Upper lobe of left lung (tissue), 6 donors: ENCODE measurements at regions not wholly inside any gene's neighbourhood (a gene's known extent, or its start where the extent isn't known, plus 50 kb on each side); places are given as distances from the start of the nearest gene placed in this dataset.

ENCODE experiments used
- ATAC-seq, 2 donors: fragments of 200-7000 bp; cut with Tn5 transposase; one replicate each; pipeline ENCODE4 v1.9.1; 2022; ENCODE audit warnings: mild to moderate bottlenecking in 2 of 2, moderate library complexity in 2 of 2; ENCODE audit not compliant: low FRiP score in 2 of 2
- DNase-seq, 2 donors: peaks; one replicate each; pipeline ENCODE4 v3.0.0-alpha.2; 2019 to 2020
- H3K27ac ChIP-seq, 4 donors: fragments of 200-600 bp; sonication (generic); one replicate each; pipeline ENCODE4 v1.5.1; 2016 to 2019
- H3K27me3 ChIP-seq, 4 donors: fragments of 200-600 bp; sonication (generic); one replicate each; pipeline ENCODE4 v1.5.1; 2017 to 2019
- H3K36me3 ChIP-seq, 4 donors: fragments of 200-600 bp; sonication (generic); one replicate each; pipeline ENCODE4 v1.5.1; 2016 to 2019
- H3K4me1 ChIP-seq, 4 donors: fragments of 200-600 bp; sonication (generic); one replicate each; pipeline ENCODE4 v1.5.1; 2018 to 2019
- H3K4me3 ChIP-seq, 4 donors: fragments of 200-600 bp; sonication (generic); one replicate each; pipeline ENCODE4 v1.5.1; 2017 to 2019; ENCODE audit warnings: mild to moderate bottlenecking in 2 of 4, moderate library complexity in 1 of 4
- H3K9me3 ChIP-seq, 4 donors: fragments of 200-600 bp; sonication (generic); one replicate each; pipeline ENCODE4 v1.5.1; 2018 to 2019
- CTCF ChIP-seq, 6 experiments: fragments of 450-650 bp in 4 of 6; fragments of 200-600 bp in 2 of 6; sonication (generic) in 2 of 6; IDR thresholded peaks; one replicate each; pipeline ENCODE4 v1.5.1; 2016 to 2019; ENCODE audit warnings: antibody characterized with exemption in 6 of 6
- EP300 ChIP-seq, 4 donors: sonication (generic); formaldehyde crosslinking; IDR thresholded peaks; one replicate each; pipeline ENCODE4 v1.5.1; 2017; ENCODE audit warnings: antibody characterized with exemption in 4 of 4, control low read depth in 2 of 4
- POLR2A ChIP-seq, 4 donors: fragments of 450-650 bp; IDR thresholded peaks; one replicate each; pipeline ENCODE4 v1.5.1; 2016 to 2017; ENCODE audit warnings: antibody characterized with exemption in 4 of 4, mild to moderate bottlenecking in 2 of 4
- POLR2AphosphoS5 ChIP-seq, 2 donors: sonication (generic); formaldehyde crosslinking; IDR thresholded peaks; one replicate each; pipeline ENCODE4 v1.5.1; 2017; ENCODE audit warnings: antibody characterized with exemption in 2 of 2
- WGBS, 2 donors: methylation state at CpG; one replicate each; pipeline ENCODE4 v1.1.5; 2017 to 2018; 5-methylcytosine and 5-hydroxymethylcytosine counted together
- donor health status: DM: no; HTN: no; CAD: no; lungs with moderate emphysema.
- donor health status: DM: no; HTN: yes; CAD: no; lungs with severe emphysema.

GRCh38 chr4:112800001-112800400 lies 163.1 kb downstream of the LARP7 start:
- 94 to 98% methylated on average over 5 of the region's 5 CpGs for WGBS, 2 donors
- Histone ChIP-seq H3K4me1 (no peaks in the 10 kb centered on the region), H3K36me3 (no peaks in the 10 kb centered on the region), H3K4me3 (no peak overlapping the region), H3K27me3 (no peaks in the 10 kb centered on the region), H3K9me3 (no peaks in the 10 kb centered on the region), H3K27ac (no peak overlapping the region)
- DNase-seq: no peak
- no peak for TF ChIP-seq CTCF (IDR thresholded peaks at IDR 0.05)
- TF ChIP-seq POLR2AphosphoS5 (IDR thresholded peaks at IDR 0.05): no peak
- no peak for TF ChIP-seq POLR2A (IDR thresholded peaks at IDR 0.05)
- TF ChIP-seq EP300 (IDR thresholded peaks at IDR 0.05): no peak
- no peak for ATAC-seq

GRCh38 chr4:112801341-112801740 lies 164.4 kb downstream of the LARP7 start:
- H3K9me3 ChIP-seq: no peaks in the 10 kb centered on the region
- DNase-seq (no peak), ATAC-seq (no peak)
- H3K36me3 ChIP-seq: no peaks in the 10 kb centered on the region
- H3K27ac ChIP-seq: no peak overlapping the region
- TF ChIP-seq EP300 (IDR thresholded peaks at IDR 0.05) (no peak), POLR2AphosphoS5 (IDR thresholded peaks at IDR 0.05) (no peak), CTCF (IDR thresholded peaks at IDR 0.05) (no peak), POLR2A (IDR thresholded peaks at IDR 0.05) (no peak)
- no peaks in the 10 kb centered on the region for H3K4me1 ChIP-seq
- no peak overlapping the region for H3K4me3 ChIP-seq
- no peaks in the 10 kb centered on the region for H3K27me3 ChIP-seq

DNA sequence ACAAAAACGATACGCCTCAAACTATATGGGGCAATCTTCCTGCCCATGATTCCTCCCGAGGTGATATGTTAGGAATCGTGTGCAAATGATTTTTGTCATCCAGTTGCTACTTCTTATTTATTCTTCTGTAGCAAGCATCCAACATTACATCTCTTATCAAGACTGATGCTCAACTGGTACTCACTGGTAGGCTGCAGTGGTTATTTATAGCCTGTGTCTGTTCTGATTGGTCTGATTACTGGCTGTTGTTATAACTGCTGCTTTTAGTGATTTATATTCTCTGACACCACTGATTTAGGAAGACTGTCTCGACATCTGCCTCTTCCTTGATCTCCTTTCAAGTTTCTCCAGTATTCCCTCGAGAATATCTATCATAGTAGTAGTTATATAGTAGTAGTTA lies 165.8 kb downstream of the LARP7 start:
- no peaks in the 10 kb centered on the region for H3K9me3 ChIP-seq
- WGBS, 2 donors: 79 to 82% methylated on average over 6 of the region's 6 CpGs

GRCh38 chr4:112807083-112807482 lies 170.1 kb downstream of the LARP7 start:
- ATAC-seq: no peak
- TF ChIP-seq POLR2AphosphoS5 (IDR thresholded peaks at IDR 0.05): no peak
- TF ChIP-seq POLR2A (IDR thresholded peaks at IDR 0.05): no peak
- no peak for TF ChIP-seq CTCF (IDR thresholded peaks at IDR 0.05)
- TF ChIP-seq EP300 (IDR thresholded peaks at IDR 0.05): no peak
- DNase-seq: no peak
- H3K27me3 ChIP-seq: no peaks in the 10 kb centered on the region
- H3K36me3 ChIP-seq: no peaks in the 10 kb centered on the region
- H3K4me3 ChIP-seq: no peak overlapping the region
- 66 to 71% methylated on average over 2 of the region's 2 CpGs for WGBS, 2 donors
- no peaks in the 10 kb centered on the region for H3K9me3 ChIP-seq
- H3K4me1 ChIP-seq: no peaks in the 10 kb centered on the region
- no peak overlapping the region for H3K27ac ChIP-seq

More for the DNA sequence above, 165.8 kb downstream of the LARP7 start:
- no peaks in the 10 kb centered on the region for H3K27me3 ChIP-seq
- ATAC-seq (no peak), DNase-seq (no peak)
- TF ChIP-seq CTCF (IDR thresholded peaks at IDR 0.05): no peak
- H3K36me3 ChIP-seq: no peaks in the 10 kb centered on the region
- H3K4me3 ChIP-seq: no peak overlapping the region
- H3K4me1 ChIP-seq: no peaks in the 10 kb centered on the region
- H3K27ac ChIP-seq: no peak overlapping the region

DNA sequence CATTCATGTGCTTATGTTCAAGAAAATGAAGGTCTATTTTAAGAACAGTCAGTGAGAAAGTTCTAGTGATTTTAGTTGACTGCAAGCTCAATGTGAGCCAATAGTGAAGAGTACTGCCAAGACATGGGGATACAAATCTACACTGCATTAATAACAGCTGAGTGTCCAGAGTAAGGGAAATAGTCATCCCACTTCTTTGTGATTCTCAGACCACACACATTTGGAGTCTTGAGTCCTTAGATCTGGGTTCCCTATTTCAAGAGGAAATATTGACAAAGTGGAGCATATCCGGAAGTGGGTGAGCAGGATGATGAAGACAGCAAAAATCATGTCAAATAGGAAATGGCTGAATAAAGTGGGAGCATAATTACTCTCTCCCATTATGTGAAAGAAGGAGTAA lies 171.1 kb downstream of the LARP7 start:
- Histone ChIP-seq H3K36me3 (no peaks in the 10 kb centered on the region), H3K4me1 (no peaks in the 10 kb centered on the region), H3K27ac (no peak overlapping the region), H3K27me3 (no peaks in the 10 kb centered on the region), H3K9me3 (no peaks in the 10 kb centered on the region), H3K4me3 (no peak overlapping the region)
- DNase-seq: no peak
- peak in 1 of 2 donors; percentile 47 for ATAC-seq
- WGBS, 2 donors: 48 to 76% methylated on average over 1 of the region's 1 CpG
- TF ChIP-seq EP300 (IDR thresholded peaks at IDR 0.05): no peak
- no peak for TF ChIP-seq CTCF (IDR thresholded peaks at IDR 0.05)
- TF ChIP-seq POLR2A (IDR thresholded peaks at IDR 0.05): no peak
- TF ChIP-seq POLR2AphosphoS5 (IDR thresholded peaks at IDR 0.05): no peak
